NCI-H524 (cell line): ENCODE measurements at regions not wholly inside any gene's neighbourhood (a gene's known extent, or its start where the extent isn't known, plus 50 kb on each side); places are given as distances from the start of the nearest gene placed in this dataset.

Experiments
- DNase-seq, 2 experiments: peaks; one replicate each; lab custom pipeline; 2025; lab: John Stamatoyannopoulos, UW

GRCh38 chr11:23041001-23041503, 180.8 kb upstream of the CCDC179 start:
- no peak for DNase-seq

- no peak for DNase-seq
Observed at GRCh38 chr11:23058656-23059055, 198.4 kb upstream of the CCDC179 start.

- DNase-seq: no peak
Observed at GRCh38 chr11:23063276-23063675, 203.0 kb upstream of the CCDC179 start.

- no peak for DNase-seq
Observed at GRCh38 chr11:23078289-23078971, 218.2 kb upstream of the CCDC179 start.

GRCh38 chr11:23079382-23079813, 219.1 kb upstream of the CCDC179 start:
- DNase-seq: peak in 1 of 2 experiments; percentile 14

- no peak for DNase-seq
Observed at GRCh38 chr11:23087407-23087806, 227.1 kb upstream of the CCDC179 start.

- no peak for DNase-seq
Observed at GRCh38 chr11:23090659-23091058, 230.4 kb upstream of the CCDC179 start.

GRCh38 chr11:23095650-23096189, 235.4 kb upstream of the CCDC179 start:
- DNase-seq: no peak

- DNase-seq: no peak
Observed at GRCh38 chr11:23097891-23098290, 237.6 kb upstream of the CCDC179 start.

GRCh38 chr11:23099256-23099655, 239.0 kb upstream of the CCDC179 start:
- DNase-seq: no peak

- no peak for DNase-seq
Observed at GRCh38 chr11:23100726-23101125, 240.5 kb upstream of the CCDC179 start.

- DNase-seq: no peak
Observed at GRCh38 chr11:23103416-23103815, 243.1 kb upstream of the CCDC179 start.

- no peak for DNase-seq
Observed at GRCh38 chr11:23111527-23111926, 251.3 kb upstream of the CCDC179 start.

- DNase-seq: no peak
Observed at GRCh38 chr11:23112390-23112789, 252.1 kb upstream of the CCDC179 start.

GRCh38 chr11:23112987-23113886, 253.0 kb upstream of the CCDC179 start:
- DNase-seq: peak; percentile 13 to 39

- no peak for DNase-seq
Observed at GRCh38 chr11:23113887-23114216, 253.6 kb upstream of the CCDC179 start.

- DNase-seq: no peak
Observed at GRCh38 chr11:23123753-23124152, 263.5 kb upstream of the CCDC179 start.

GRCh38 chr11:23124249-23124648, 264.0 kb upstream of the CCDC179 start:
- DNase-seq: no peak

GRCh38 chr11:23124996-23125395, 264.7 kb upstream of the CCDC179 start:
- DNase-seq: no peak

GRCh38 chr11:23127706-23128105, 267.4 kb upstream of the CCDC179 start:
- no peak for DNase-seq

GRCh38 chr11:23134627-23135026, 274.4 kb upstream of the CCDC179 start:
- no peak for DNase-seq

- DNase-seq: no peak
Observed at GRCh38 chr11:23138761-23139160, 278.5 kb upstream of the CCDC179 start.

GRCh38 chr11:23143022-23143421, 282.7 kb upstream of the CCDC179 start:
- DNase-seq: no peak
